HG03175 (cell line): ENCODE measurements at regions not wholly inside any gene's neighbourhood (a gene's known extent, or its start where the extent isn't known, plus 50 kb on each side); places are given as distances from the start of the nearest gene placed in this dataset.

Source experiments
- ATAC-seq: cut with Tn5 transposase; IDR thresholded peaks from one replicate; pipeline ENCODE4 v1.9.1; 2021; ENCODE audit warnings: mild to moderate bottlenecking, moderate library complexity; ENCODE audit not compliant: unreplicated experiment

DNA sequence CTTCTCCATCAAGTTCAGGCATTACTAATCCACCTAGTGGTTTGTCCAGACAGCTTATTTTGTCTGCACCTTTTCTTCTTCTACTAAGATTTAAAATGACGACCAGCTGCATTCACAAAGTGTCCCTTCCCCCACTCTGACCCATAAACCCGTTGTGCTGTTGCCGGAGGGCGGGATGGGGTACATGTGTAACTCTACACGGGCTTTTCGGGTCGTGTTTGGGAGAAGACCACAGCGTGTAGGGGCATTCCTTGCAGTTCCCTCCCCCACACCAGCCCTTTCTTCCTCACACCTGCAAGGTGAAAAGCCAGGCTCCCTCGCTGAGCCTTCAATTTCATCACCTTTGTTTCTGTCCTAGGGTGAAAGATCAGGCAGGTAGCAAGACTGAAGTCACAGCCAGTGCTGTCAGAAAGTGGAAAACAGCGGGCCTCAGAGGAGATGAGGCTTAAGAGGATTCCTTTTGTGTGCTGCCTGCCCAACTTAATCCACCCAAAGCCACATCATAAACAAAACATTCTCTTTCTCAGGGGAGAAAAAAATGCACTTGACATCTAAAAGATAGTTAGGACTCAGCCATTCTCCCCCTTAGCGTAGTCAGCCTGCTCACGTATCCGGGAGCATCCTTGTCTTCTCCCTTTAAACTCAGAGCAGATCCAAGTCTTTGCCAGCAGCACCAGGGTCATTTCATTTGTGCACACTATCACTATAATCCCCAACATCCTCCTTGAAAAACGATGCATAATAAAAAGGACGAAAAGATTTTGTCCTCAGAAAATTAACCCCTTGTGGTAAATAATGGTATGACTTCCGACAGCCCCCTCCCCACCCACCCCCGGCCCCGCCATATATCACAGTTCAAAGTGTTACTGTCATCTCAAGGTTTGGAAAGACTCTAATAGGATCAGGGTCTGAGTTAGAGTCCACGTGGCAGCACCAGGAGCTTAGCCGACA lies 599.0 kb downstream of the RAB28 start:
- ATAC-seq: no peak

DNA sequence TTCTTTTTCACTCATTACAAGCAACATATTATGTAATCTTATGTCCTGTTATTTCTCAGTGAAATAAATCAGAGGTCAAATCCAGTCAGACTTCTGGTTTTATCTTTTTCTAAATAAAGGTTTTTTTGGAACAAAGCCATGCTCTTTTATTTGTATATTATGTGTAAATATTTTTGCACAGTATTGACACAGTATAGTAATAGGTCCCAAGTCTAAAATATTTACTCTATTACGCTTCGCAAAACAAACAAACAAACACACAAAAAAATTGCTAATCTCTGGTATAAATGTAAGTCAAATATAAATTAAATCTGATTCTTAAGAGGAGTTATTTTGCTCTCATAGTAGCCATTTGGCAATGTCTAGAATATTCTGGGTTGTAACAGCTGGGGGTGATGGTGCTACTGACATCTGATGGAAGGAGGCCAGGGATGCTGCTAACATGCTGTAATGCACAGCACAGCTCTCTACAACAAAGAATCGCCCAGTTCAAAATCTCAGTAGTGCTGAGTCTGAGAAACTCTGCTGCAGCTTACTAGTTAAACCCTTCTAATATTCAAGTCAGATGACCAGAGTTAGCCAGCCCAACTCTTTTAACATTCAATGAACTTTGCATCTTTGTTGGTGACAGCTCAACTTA lies 602.1 kb downstream of the RAB28 start:
- no peak for ATAC-seq

DNA sequence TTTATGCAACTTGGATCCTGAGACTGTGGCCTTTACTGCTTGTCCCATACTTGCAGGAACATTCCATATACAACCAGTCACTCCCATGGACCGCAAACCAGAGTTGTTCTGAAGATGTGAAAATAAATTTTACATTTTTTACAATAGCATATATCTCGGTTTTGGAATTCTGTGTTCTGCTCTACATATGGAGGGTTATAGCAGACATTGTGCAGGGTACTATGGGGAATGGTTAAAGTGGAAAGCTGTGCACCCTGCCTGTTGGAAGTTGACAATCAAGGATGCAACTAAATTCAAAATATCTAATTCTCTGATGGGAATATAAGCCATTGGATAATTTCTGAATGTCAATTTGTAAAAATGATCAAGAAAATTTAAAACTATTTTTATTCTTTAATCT lies 603.3 kb downstream of the RAB28 start:
- no peak for ATAC-seq

DNA sequence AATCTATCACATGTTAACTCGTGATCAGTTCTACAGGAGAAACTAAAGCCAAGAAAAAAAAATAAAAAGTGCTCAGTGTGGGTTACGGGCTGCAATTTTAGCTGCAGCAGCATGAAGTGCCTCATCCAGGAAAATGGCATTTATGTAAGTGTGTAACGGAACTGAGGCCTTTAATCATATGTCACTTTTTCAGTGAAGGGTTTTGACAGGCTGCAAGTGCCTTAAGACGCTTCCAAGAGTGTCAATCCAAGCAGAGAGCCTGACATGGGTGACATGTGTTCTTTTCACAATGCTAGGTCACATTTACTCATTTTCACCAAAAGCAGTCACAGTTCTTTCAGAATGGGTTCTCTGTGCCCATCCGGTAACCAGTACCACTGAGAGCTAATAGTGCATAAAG lies 604.6 kb downstream of the RAB28 start:
- ATAC-seq: no peak

DNA sequence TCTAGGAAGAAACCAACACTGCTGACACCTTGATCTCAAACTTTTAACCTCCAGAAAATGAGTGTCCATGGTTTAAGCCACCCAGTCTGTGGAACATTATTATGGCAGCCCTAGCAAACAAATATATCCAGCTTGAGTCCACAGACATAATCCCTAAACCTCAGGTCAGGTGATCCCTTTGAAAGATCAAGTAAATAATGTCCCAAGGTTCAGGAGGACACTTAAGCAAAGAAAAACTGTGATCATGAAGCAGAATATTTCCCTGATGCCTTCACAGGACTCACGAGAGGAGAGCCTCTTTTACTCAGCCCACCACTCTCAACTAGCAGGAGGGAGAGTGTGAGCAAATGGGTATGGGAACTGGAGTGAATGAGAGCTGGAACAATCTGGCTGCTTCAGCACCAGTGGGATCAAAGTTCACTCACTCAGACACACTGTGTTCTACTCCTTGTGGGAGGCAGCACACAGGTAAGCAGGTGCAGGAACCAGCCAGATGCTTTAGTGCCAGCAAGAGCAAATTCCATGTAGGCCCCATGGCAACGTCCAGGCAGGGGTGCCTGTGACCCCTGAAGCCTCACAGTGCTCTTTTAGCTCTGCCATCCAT lies 608.4 kb downstream of the RAB28 start:
- ATAC-seq: no peak

DNA sequence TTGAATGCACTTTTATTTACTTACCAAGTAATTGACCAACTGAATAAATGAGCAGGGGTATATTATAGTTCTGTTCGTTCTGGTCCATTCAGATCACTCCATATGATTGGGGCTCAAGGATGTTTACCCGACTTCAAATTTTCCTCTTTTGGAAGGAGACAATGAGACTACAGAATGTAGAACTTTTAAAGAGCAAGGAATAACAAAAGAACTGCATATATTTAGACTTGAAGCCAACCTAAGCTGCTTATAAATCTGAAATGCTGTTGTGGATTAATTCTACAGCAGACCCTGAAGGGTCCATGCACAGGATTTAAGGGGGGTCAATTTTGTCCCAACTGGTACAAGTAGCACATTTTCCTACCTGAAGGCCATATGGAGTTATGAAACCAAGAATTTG lies 610.8 kb downstream of the RAB28 start:
- ATAC-seq: no peak

DNA sequence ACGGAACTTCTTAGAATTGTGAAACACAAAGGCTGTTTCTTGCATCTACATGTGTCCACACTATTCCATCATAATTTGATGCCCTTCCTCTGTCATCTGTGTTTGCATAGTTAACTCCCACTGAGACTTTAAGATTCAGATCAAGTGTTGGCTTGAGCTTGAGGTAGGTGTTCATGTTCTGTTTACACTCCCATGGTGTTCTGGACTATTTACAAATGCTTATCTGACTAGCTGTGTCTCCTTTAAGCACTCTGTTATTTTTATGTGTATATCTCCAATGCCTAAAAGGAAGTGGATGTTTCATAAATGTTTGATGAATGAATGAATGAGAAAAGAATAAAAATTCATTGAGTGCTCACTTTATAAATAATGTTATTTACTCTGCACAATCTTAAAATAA lies 622.7 kb downstream of the RAB28 start:
- no peak for ATAC-seq

DNA sequence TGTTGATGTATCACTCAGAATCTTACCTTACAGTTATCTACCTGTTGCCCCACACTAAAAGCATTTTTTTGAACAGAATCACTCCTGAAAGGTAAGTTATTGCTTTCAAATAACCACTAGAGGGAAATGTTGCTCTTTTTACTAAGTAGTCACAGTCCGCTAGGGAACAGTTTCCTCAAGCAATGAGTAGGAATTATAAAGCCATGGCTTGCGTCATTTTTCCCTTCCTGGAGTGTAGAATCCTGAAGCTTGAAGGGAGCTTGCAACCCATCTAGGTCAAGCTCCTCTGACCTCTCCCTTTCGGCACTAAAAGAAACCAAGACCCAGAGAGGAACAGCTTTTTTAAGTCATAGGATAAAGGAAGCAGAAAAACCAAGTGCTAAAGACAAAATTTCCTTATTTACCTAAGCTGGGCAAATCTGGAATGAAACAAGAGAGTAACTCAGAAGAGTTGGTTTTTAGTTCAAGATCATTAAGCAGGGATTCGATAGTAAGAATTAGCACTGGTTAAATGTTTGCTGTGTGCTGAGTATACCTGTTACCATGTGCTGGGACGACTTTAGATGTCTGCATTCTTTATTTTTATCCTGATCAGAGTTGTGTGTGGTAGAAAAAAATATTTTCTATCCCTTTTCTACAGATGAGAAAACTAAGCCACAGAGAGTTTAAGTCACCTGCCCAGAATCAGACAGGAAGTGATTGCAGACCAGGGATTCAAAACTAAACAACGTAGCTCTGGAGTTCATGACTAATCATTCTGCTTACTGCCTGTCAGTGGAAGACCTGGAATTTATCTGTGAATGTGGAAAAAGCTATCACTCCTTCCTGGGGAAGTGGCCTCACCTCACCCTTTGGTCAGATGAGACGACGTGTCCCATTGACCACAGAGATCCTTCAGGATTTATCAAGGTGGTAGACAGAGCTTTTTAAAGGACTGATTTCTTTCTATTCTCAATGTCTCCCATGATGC lies 631.5 kb downstream of the RAB28 start:
- ATAC-seq: no peak

DNA sequence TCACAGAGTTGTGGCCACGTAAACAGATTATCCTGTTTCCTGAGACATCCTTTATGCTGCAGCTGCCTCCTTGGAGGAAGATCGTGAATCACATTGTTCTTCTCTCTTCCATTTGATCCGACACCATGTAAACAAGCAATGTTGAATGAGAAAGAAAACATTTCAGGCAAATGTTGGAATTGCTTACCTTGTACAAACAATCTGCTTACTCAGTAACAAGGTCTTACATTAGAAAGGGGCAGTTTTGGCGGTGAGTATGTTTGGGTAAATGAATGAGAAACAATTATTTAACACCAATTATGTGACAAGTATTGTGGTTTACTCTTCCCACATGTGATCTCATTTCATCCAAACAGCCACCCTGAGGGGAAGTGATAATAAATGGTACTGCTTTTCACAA lies 637.8 kb downstream of the RAB28 start:
- ATAC-seq: no peak

DNA sequence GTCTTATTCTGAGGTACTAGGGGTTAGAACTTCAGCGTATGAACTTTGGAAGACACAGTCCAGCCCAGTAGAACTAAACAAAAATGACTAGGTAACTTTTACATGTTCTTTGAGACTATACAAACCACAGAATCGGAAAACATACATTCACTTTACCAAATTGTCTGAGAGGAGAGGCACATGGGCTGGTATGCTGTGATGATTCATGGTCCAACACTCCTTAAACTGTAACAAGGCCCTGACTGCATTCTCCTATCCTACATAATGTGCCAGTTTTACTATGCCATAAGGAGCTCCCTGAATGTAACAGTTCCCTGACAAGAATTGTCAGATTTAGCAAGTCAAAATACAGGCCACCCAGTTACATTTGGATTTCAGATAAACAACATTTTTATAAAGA lies 640.0 kb downstream of the RAB28 start:
- no peak for ATAC-seq

DNA sequence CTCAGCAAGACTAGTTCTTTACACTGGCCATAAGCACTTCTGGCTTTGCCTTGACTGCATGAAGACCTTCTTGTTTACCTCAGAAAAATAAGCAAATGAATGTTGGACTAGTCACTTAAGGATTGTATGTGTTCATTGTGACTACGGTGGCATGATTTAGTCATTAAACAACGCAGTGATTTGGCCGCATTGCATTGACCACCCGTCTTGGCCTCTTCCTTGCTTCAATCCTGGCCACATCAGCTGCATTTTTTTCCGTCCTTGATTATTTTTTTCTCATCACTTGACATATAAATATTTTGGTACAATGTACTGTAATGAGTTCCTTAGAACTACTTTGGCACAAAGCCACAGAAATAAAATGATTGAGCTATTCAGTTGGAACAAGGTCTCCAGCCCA lies 656.2 kb downstream of the RAB28 start:
- ATAC-seq: no peak

DNA sequence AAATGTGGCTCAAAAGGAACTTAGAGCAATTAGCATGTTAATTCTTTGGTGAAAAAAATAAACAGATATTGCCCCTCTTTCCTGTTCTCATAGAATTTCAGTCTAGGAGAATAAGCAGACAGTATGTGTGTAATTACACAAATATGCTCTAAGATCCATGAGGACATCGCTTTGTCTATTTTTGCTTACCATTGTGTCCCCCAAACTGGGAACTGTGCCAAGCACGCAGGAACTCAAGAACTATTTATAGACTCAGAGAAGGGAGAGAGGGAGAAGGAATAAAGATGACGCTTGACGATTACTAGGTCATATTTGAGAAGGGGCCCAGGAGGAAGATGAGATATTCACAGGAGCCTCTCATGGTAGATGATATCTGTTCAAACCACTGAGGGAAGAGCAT lies 692.6 kb downstream of the RAB28 start:
- no peak for ATAC-seq

DNA sequence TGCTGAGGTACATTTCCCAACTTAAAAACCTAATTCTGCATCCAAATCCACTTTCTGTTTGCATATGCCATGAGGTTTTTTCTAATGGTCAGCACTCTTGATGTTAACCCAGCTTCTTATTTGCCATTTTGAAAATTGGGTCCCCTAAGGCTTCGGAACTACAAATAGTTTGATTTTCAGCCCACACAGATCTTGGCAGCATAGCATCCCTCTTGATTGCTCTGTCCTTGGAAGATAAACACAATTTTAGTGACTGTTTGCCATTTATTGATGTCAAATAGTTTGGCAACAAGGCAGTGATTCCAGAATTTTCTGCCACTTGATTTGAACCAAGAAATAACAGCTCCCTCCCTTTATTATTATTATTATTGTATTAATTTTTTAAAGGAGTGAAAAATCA lies 696.9 kb downstream of the RAB28 start:
- no peak for ATAC-seq

DNA sequence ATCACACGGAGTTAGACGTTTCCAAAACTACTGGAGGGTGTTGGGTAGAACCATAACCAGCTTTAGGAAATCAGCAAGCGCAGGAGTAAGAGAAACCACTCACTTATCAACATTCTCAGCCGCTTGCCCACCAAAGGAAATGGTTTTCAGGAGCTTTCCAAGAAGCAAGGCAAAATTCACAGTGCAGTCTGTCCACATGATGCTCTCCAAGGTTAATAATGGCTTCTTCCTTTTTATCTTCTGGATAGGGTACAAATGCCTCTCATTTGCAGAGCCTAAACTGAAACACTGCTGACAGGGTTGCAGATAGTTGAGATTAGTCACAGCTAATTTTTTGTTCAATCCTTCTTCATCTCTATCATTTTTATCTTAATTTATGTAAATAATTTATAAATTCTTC lies 705.4 kb downstream of the RAB28 start:
- no peak for ATAC-seq

DNA sequence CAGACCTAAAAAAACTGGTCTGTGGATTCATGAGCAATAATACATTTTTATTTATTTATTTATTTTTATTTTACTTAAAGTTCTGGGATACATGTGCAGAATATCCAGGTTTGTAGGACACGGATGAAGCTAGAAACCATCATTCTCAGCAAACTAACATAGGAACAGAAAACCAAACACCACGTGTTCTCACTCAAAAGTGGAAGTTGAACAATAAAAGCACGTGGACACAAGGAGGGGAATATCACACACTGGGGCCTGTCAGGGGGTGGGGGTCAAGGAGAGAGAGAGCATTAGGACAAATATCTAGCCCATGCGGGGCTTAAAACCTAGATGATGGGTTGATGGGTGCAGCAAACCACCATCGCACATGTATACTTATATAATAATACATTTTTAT lies 705.9 kb downstream of the RAB28 start:
- ATAC-seq: no peak

DNA sequence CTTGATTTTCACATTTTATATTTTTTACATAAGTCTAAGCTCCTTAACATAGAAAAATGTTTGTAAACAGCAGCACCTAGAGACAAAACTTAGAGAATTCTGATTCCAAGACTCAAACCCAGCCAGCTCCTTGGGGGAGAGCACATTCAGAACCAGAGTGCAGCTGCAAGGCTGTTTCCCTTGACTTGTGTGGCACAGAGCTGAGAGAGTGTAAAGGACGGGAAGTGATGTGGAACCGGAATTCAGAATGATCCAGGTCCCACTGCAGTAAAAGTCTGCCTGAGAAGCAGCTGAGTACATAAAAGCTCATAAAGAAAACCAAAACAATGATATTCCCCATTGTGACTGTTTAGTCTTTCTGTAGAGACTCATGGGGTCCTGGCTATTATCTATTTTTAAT lies 713.8 kb downstream of the RAB28 start:
- no peak for ATAC-seq

DNA sequence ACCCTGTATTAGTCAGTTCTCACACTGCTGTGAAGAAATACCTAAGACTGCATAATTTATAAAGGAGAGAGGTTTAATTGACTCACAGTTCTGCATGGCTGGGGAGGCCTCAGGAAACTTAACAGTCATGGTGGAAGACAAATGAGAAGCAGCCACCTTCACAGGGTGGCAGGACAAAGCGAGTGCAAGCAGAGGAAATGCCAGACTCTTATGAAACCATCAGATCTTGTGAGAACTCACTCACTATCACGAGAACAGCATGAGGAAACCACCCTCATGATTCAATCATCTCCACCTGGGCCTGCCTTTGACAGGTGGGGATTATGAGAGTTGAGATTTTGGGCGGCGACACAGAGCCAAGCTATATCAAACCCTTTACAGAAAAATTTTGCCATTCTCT lies 722.4 kb downstream of the RAB28 start:
- ATAC-seq: no peak

DNA sequence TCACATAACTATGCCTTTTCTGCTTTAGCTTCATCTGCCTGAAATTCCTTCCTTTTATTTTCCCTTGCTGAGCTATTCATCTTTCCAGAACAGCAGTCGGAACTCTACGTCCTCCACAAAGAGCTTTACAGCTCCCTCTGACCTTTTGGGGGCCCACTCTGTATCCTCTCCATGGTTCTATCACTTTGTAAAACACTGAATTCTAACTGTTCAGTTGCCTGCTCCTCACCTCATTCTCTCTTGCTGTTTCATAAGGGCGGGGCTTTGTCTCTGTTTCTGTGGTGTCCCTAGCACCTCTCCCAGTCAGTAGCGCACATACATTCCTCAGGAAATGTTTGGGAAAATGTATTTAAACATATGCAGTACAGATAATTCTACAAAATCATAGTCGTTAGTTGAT lies 737.0 kb downstream of the RAB28 start:
- ATAC-seq: no peak

DNA sequence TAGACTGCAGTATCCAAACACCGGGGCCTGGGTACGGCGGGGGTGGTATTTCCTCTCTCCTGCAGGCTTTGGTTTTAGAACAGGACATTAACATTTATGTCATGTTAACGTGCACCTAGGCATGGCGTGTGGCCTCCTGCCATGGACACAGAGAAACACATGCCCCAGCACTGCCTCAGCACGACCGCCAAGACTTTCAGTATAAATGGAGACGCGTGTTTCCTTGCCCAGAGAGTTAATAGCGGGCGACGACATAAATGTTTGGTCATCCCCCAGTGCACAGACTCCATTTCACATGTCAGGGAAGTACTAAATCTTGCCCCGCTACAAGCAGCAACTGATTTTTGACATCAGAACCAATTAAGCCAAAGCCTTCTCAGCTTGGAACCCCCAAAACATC lies 737.9 kb downstream of the RAB28 start:
- ATAC-seq: no peak

DNA sequence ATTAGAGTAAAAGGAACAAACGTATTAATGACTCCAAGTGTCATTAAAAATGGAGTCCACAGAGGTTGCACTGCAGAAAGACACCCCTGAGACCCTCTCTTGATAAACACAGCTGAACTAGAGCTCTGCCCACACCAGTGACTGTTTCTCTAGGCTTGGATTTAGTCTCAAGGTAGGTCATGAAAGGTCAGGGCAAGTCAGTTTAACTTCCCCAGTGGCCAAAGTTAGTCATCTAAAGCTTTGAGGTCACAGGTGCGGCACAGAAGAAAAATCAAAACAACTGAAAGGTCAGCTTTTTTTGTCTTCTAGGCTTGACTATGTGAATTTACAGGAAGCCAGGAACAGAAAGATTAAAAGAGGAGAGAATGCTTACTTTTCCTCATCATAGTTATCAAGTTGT lies 749.6 kb downstream of the RAB28 start:
- no peak for ATAC-seq

DNA sequence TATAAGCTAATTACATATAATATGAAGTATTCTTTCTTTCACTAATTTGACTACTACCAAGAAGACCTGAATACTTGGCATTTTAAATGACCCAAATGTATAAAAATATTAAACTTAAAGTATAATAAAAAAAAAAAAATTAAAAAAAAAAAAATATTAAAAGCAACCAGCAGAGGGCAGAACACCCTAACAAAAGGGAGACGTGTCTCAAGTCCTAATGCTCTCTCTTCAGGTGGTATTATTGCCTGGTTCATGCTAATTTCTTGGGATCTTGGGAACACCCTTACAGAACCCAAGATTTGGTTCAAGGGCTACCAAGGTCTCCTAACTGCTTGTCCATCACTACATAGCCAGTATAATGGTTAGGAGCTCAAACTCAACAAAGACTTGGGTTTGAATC lies 754.8 kb downstream of the RAB28 start:
- no peak for ATAC-seq
